ENCODE measurements at regions not wholly inside any gene's neighbourhood (a gene's known extent, or its start where the extent isn't known, plus 50 kb on each side); places are given as distances from the start of the nearest gene placed in this dataset.

DNA sequence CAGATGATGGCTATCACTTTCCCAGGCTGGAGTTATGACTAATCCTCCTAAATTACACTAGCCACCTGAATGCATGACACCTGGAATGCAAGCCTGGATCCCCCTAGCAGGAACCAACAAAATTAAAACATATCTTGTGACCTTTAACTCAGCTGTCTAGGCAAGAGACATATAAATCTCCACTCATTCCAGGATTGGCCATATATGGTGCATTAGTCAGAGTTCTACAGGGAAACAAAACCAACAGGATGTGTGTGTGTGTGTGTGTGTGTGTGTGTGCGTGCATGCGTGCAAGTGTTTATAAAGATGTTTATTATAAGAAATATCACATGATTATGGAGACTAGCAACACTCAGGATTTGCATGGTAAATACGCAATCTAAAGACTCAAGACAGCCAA, 212.8 kb downstream of the KIF21A start:
- no peak overlapping the region for H3K4me3 ChIP-seq
- H3K27me3 ChIP-seq, result no peaks in the 10 kb centered on the region
- no peaks in the 10 kb centered on the region for H3K4me1 ChIP-seq
- WGBS, 2 donors, result 81 to 90% methylated on average over 3 of the region's 3 CpGs
- TF ChIP-seq POLR2A (IDR thresholded peaks at IDR 0.05) (no peak), CTCF (IDR thresholded peaks at IDR 0.05) (no peak)
- no peak for DNase-seq
- intact Hi-C loops (cut with DNase I; ENCODE audit: low total_unique reads), result no loop called here
- no peak overlapping the region for H3K27ac ChIP-seq
- no peaks in the 10 kb centered on the region for H3K36me3 ChIP-seq (ENCODE audit: low read depth, missing control alignments)
- H3K9me3 ChIP-seq, result no peaks in the 10 kb centered on the region

DNA sequence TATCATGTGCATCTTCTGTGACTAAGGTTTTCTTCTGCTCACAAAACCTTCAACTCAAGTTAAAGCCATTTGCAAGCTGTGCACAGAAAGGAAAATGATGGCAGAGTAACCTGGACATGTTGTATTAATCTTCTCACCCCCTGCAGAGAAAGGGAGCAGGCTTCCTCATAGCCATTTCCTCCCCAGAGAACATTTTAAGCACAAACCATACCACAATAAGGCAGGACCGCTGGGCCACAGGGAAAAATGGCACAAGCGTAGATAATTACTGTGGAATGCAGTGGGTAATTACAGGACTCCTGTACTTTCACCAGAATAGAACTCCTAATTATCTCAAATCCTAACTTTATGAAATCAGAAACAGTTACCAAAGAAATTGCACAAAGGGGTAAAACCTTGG, 215.7 kb downstream of the KIF21A start:
- Histone ChIP-seq H3K9me3 (no peaks in the 10 kb centered on the region), H3K4me1 (no peaks in the 10 kb centered on the region), H3K36me3 (ENCODE audit: low read depth, missing control alignments) (no peaks in the 10 kb centered on the region), H3K27me3 (no peaks in the 10 kb centered on the region), H3K27ac (no peak overlapping the region), H3K4me3 (no peak overlapping the region)
- WGBS, 2 donors, result 53% methylated on average over 2 of the region's 2 CpGs
- no peak for DNase-seq
- intact Hi-C loops (cut with DNase I; ENCODE audit: low total_unique reads), result no loop called here
- TF ChIP-seq POLR2A (IDR thresholded peaks at IDR 0.05) (no peak), CTCF (IDR thresholded peaks at IDR 0.05) (no peak)

- H3K27ac ChIP-seq, result no peak overlapping the region
- intact Hi-C loops (cut with DNase I; ENCODE audit: low total_unique reads), result no loop called here
- no peaks in the 10 kb centered on the region for H3K27me3 ChIP-seq
- H3K9me3 ChIP-seq, result no peaks in the 10 kb centered on the region
- TF ChIP-seq CTCF (IDR thresholded peaks at IDR 0.05), result no peak
- TF ChIP-seq POLR2A (IDR thresholded peaks at IDR 0.05), result no peak
- H3K36me3 ChIP-seq (ENCODE audit: low read depth, missing control alignments), result no peaks in the 10 kb centered on the region
- no peak overlapping the region for H3K4me3 ChIP-seq
- H3K4me1 ChIP-seq, result no peaks in the 10 kb centered on the region
- no peak for DNase-seq
Observed at GRCh38 chr12:39224971-39225370, 217.9 kb downstream of the KIF21A start.

- no peak for DNase-seq
- no peaks in the 10 kb centered on the region for H3K27me3 ChIP-seq
- H3K36me3 ChIP-seq (ENCODE audit: low read depth, missing control alignments), result no peaks in the 10 kb centered on the region
- H3K27ac ChIP-seq, result no peak overlapping the region
- WGBS, 2 donors, result 56 to 59% methylated on average over 4 of the region's 4 CpGs
- no peaks in the 10 kb centered on the region for H3K9me3 ChIP-seq
- no peaks in the 10 kb centered on the region for H3K4me1 ChIP-seq
- intact Hi-C loops (cut with DNase I; ENCODE audit: low total_unique reads), result no loop called here
- TF ChIP-seq POLR2A (IDR thresholded peaks at IDR 0.05) (no peak), CTCF (IDR thresholded peaks at IDR 0.05) (no peak)
- H3K4me3 ChIP-seq, result no peak overlapping the region
Observed at GRCh38 chr12:39205969-39206368, 237.0 kb downstream of the KIF21A start.

DNA sequence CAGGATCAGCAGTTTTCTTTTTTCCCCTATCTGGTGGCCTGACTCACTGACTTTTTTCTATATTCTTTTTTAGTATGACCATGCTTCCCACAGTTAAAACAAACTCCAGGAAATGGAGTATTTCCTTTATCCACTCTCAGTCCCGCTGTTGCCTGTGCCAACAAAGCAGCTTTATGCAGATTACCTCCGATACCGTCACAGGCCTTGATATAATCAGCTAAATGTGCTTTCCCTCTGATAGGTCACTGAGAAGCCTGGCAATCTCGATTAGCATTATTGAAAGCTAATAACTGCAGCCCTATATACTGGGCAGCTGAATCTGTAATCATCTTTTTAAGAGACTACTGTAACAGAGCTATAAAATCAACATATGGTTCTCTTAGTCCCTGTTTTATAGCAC, 243.6 kb downstream of the KIF21A start:
- Histone ChIP-seq H3K9me3 (no peaks in the 10 kb centered on the region), H3K36me3 (ENCODE audit: low read depth, missing control alignments) (no peaks in the 10 kb centered on the region), H3K27ac (no peak overlapping the region), H3K4me3 (no peak overlapping the region), H3K27me3 (no peaks in the 10 kb centered on the region), H3K4me1 (no peaks in the 10 kb centered on the region)
- DNase-seq, result no peak
- 16 to 28% methylated on average over 4 of the region's 4 CpGs for WGBS, 2 donors
- intact Hi-C loops (cut with DNase I; ENCODE audit: low total_unique reads), result no loop called here
- TF ChIP-seq CTCF (IDR thresholded peaks at IDR 0.05) (no peak), POLR2A (IDR thresholded peaks at IDR 0.05) (no peak)

Data from testis (tissue), 2 donors.